ENCODE measurements at regions not wholly inside any gene's neighbourhood (a gene's known extent, or its start where the extent isn't known, plus 50 kb on each side); places are given as distances from the start of the nearest gene placed in this dataset.
"Not testable (repeated sequence)": the region's sequence is repeated elsewhere in the genome, so short reads cannot be mapped to it uniquely, and the experiment has no call there.

GRCh38 chr4:10237131-10237530, 120.5 kb upstream of the WDR1 start:
- DNase-seq: peak in 1 of 2 experiments; percentile 0
- H3K4me1 ChIP-seq: peaks cover 29% of the 10 kb centered on the region
- no peaks in the 10 kb centered on the region for H3K36me3 ChIP-seq
- no peaks in the 10 kb centered on the region for H3K27me3 ChIP-seq
- no peak overlapping the region for H3K4me3 ChIP-seq
- no peak overlapping the region for H3K27ac ChIP-seq
- no peaks in the 10 kb centered on the region for H3K9me3 ChIP-seq (replicated peaks)

DNA sequence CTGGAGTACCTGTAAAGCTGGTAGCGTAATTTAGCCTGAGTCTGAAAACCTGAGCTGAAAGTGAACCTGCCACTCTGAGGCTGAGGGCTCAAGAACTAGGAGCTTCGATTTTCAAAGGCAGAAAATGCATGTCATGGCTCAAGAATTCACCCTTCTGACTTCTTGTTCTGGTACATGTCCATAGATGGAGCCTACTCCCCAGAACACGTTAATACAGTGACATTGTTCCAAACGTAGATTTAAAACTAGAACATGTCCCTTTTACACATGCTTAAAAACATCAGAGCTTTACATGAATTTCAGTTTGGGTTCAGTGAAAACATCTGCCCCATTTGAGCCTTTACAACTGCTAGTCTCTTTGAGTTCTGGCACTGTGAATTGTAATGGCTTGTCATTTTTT, 115.5 kb upstream of the WDR1 start:
- H3K27me3 ChIP-seq: no peaks in the 10 kb centered on the region
- no peak overlapping the region for H3K27ac ChIP-seq
- no peak overlapping the region for H3K4me3 ChIP-seq

GRCh38 chr4:10226756-10227155, 110.2 kb upstream of the WDR1 start:
- no peak for DNase-seq
- H3K9me3 ChIP-seq (replicated peaks): no peaks in the 10 kb centered on the region
- no peaks in the 10 kb centered on the region for H3K36me3 ChIP-seq
- H3K4me3 ChIP-seq: no peak overlapping the region
- no peaks in the 10 kb centered on the region for H3K27me3 ChIP-seq
- no peak overlapping the region for H3K27ac ChIP-seq
- no peaks in the 10 kb centered on the region for H3K4me1 ChIP-seq

More for the DNA sequence above, 115.5 kb upstream of the WDR1 start:
- Histone ChIP-seq H3K4me1 (no peaks in the 10 kb centered on the region), H3K36me3 (no peaks in the 10 kb centered on the region), H3K9me3 (replicated peaks) (no peaks in the 10 kb centered on the region)
- DNase-seq: no peak

GRCh38 chr4:10225096-10225495, 108.5 kb upstream of the WDR1 start:
- Histone ChIP-seq H3K27me3 (no peaks in the 10 kb centered on the region), H3K9me3 (replicated peaks) (no peaks in the 10 kb centered on the region), H3K4me3 (no peak overlapping the region), H3K36me3 (no peaks in the 10 kb centered on the region), H3K4me1 (no peaks in the 10 kb centered on the region), H3K27ac (no peak overlapping the region)
- DNase-seq: no peak

GRCh38 chr4:10223782-10224181, 107.2 kb upstream of the WDR1 start:
- no peaks in the 10 kb centered on the region for H3K4me1 ChIP-seq
- no peak overlapping the region for H3K27ac ChIP-seq
- no peak for DNase-seq
- no peaks in the 10 kb centered on the region for H3K36me3 ChIP-seq
- H3K9me3 ChIP-seq (replicated peaks): no peaks in the 10 kb centered on the region
- H3K27me3 ChIP-seq: no peaks in the 10 kb centered on the region
- no peak overlapping the region for H3K4me3 ChIP-seq

GRCh38 chr4:10213481-10213880, 96.9 kb upstream of the WDR1 start:
- H3K9me3 ChIP-seq (replicated peaks); DNase-seq; H3K27me3 ChIP-seq; H3K36me3 ChIP-seq; H3K27ac ChIP-seq; H3K4me3 ChIP-seq; H3K4me1 ChIP-seq: not testable (repeated sequence)

DNA sequence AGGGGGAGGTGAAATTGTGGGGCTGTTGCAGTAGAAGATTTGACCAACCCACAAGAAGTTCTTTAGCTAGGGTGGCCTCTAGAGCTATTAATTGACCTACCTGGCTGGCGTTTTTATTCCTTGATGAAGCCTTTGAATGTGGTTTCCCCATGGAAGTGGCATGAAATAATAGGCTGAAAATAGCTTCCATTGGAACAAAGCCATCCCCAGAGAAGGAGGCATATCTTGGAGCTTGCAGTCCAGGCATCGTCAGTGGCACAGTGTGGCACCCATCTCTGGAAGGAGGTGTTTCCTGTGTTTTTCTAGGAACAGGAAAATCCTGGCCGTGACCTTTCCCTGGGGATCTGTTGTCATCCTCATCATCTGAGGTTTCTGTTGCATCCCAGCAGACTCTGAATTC, 96.3 kb upstream of the WDR1 start:
- no peaks in the 10 kb centered on the region for H3K27me3 ChIP-seq
- no peak overlapping the region for H3K4me3 ChIP-seq
- H3K4me1 ChIP-seq: no peaks in the 10 kb centered on the region
- H3K27ac ChIP-seq: no peak overlapping the region
- no peaks in the 10 kb centered on the region for H3K36me3 ChIP-seq
- no peaks in the 10 kb centered on the region for H3K9me3 ChIP-seq (replicated peaks)
- DNase-seq: no peak

- Histone ChIP-seq H3K27me3 (no peaks in the 10 kb centered on the region), H3K4me1 (no peaks in the 10 kb centered on the region), H3K4me3 (no peak overlapping the region), H3K36me3 (no peaks in the 10 kb centered on the region), H3K27ac (no peak overlapping the region), H3K9me3 (replicated peaks) (no peaks in the 10 kb centered on the region)
- no peak for DNase-seq
These were observed 95.8 kb upstream of the WDR1 start for GRCh38 chr4:10212400-10212799.

DNA sequence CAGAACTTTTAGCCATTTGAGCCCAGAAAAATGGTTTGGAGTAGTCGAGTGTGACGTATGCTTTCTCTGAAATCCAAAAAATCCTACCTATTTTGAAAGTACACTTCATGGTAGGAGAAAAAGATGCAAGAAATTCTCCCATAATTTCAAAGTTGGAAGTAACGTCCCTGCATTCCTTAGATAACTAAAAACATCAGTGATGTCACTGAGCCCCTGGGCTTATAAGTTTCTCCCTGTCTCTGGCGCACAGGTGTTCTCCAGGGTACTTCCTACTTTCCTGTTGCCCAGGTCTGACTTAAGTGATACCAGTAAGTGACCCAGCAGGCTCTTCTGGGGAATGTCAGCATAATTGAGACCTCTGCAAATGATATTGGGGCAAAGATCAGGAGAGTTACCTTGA, 90.5 kb upstream of the WDR1 start:
- Histone ChIP-seq H3K9me3 (replicated peaks) (no peaks in the 10 kb centered on the region), H3K36me3 (no peaks in the 10 kb centered on the region), H3K4me1 (peaks cover under 1% of the 10 kb centered on the region), H3K27me3 (no peaks in the 10 kb centered on the region), H3K4me3 (no peak overlapping the region), H3K27ac (no peak overlapping the region)
- no peak for DNase-seq

DNA sequence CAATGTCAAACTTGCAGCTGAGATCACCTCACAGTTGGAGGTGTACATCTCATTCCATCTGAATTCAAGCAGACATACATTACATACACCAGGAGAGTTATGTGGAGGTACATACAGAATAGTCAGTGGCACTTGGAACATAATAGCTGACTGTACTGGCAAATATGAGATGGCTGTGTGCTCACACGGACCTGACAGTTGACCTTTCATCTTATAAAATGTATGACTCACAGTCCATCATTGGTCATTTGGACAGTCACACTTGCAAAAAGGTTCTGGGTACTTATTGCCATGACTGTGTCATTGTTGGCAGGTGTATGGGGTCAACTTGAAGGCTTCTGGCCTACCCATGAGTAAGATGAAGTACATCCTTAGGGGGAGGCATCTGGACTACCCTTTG, 88.6 kb upstream of the WDR1 start:
- no peaks in the 10 kb centered on the region for H3K27me3 ChIP-seq
- H3K9me3 ChIP-seq (replicated peaks): no peaks in the 10 kb centered on the region
- H3K4me3 ChIP-seq: no peak overlapping the region
- peaks cover 13% of the 10 kb centered on the region for H3K4me1 ChIP-seq
- no peaks in the 10 kb centered on the region for H3K36me3 ChIP-seq
- peak in 1 of 2 experiments; percentile 0 for DNase-seq
- no peak overlapping the region for H3K27ac ChIP-seq

GRCh38 chr4:10204401-10205058, 87.9 kb upstream of the WDR1 start:
- no peaks in the 10 kb centered on the region for H3K36me3 ChIP-seq
- peaks cover 13% of the 10 kb centered on the region for H3K4me1 ChIP-seq
- H3K4me3 ChIP-seq: no peak overlapping the region
- no peaks in the 10 kb centered on the region for H3K9me3 ChIP-seq (replicated peaks)
- H3K27ac ChIP-seq: no peak overlapping the region
- H3K27me3 ChIP-seq: no peaks in the 10 kb centered on the region
- peak in 1 of 2 experiments; percentile 1 for DNase-seq

DNA sequence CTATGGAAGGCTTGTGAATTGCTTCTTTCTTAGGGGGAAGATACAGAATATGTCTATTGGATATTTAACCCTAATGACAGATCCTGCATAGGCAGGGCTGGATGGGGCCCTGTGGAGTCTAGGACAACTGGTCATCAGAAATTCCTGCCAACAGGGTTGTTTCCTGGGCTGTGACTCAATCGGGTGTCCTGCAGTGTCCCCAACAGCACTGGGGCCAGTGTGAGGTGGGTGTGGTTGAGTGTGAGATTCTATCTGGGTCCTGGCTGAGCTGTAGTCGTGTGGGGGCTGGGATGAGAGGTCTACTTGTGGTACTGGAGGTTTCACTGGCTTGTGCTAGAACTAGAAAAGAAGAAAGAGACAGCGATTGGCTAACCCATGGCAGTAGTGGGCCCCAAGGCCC, 87.3 kb upstream of the WDR1 start:
- Histone ChIP-seq H3K4me3 (no peak overlapping the region), H3K27me3 (no peaks in the 10 kb centered on the region), H3K36me3 (no peaks in the 10 kb centered on the region), H3K27ac (no peak overlapping the region), H3K4me1 (peaks cover 13% of the 10 kb centered on the region), H3K9me3 (replicated peaks) (no peaks in the 10 kb centered on the region)
- peak in 1 of 2 experiments; percentile 0 for DNase-seq

- H3K4me3 ChIP-seq: no peak overlapping the region
- H3K36me3 ChIP-seq: no peaks in the 10 kb centered on the region
- H3K27ac ChIP-seq: peak overlapping the region; percentile 37
- H3K27me3 ChIP-seq: no peaks in the 10 kb centered on the region
- H3K4me1 ChIP-seq: peaks cover 13% of the 10 kb centered on the region
- H3K9me3 ChIP-seq (replicated peaks): no peaks in the 10 kb centered on the region
- peak; percentile 56 to 73 for DNase-seq
These were observed 85.0 kb upstream of the WDR1 start for GRCh38 chr4:10201381-10202223.

- no peak for DNase-seq
- Histone ChIP-seq H3K9me3 (replicated peaks) (no peaks in the 10 kb centered on the region), H3K27ac (peak overlapping the region; percentile 24), H3K4me3 (no peak overlapping the region), H3K36me3 (no peaks in the 10 kb centered on the region), H3K27me3 (no peaks in the 10 kb centered on the region), H3K4me1 (peaks cover 13% of the 10 kb centered on the region)
These were observed 84.3 kb upstream of the WDR1 start for GRCh38 chr4:10200869-10201268.

DNA sequence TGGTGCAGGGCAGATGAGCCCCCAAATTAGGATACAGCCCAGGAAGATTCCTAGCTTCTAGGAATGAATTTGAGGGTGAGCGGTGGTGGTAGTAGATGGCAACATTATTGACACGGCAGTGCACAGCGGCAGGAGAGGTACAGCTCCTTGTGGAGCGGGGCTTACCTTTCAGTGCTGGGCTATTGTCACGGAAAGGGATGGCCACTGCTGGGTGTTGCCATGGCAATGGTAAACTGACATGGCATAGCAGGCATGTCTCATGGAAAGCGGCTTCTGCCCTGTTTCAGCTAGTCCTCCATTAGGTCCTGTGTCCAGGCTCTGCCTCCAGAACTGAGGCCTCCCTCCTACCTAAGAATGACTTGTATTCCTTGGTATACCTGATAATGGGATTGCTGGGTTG, 81.8 kb upstream of the WDR1 start:
- no peak for DNase-seq

More for the DNA sequence above, 81.8 kb upstream of the WDR1 start:
- Histone ChIP-seq H3K4me1 (peaks cover 13% of the 10 kb centered on the region), H3K9me3 (replicated peaks) (no peaks in the 10 kb centered on the region), H3K27me3 (no peaks in the 10 kb centered on the region), H3K27ac (no peak overlapping the region), H3K36me3 (no peaks in the 10 kb centered on the region), H3K4me3 (no peak overlapping the region)

All from SJCRH30 (cell line).